ENCODE measurements at regions not wholly inside any gene's neighbourhood (a gene's known extent, or its start where the extent isn't known, plus 50 kb on each side); places are given as distances from the start of the nearest gene placed in this dataset.

GRCh38 chr4:81577392-81577791 is 105.7 kb upstream of the RASGEF1B start:
- no peak for DNase-seq

DNA sequence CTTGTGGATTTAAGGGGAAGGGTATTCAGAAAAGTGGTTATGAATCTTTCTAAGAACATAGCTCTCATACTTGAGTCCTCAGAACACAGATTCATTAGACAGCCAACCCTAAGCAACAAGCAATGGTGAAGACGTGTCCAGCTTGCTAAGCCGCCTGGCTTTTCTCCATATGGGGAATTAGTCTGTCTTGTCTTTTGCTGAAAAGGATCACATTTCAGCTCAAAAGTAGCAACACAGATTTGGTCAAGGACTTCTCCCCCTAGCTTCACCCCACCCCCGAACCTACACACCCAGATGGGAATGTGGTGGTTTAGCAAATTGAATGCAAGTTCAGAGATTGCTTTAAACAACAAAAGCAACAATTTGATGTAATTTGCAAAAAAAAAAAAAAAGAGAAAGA is 103.3 kb upstream of the RASGEF1B start:
- peak; percentile 50 to 76 for DNase-seq

DNA sequence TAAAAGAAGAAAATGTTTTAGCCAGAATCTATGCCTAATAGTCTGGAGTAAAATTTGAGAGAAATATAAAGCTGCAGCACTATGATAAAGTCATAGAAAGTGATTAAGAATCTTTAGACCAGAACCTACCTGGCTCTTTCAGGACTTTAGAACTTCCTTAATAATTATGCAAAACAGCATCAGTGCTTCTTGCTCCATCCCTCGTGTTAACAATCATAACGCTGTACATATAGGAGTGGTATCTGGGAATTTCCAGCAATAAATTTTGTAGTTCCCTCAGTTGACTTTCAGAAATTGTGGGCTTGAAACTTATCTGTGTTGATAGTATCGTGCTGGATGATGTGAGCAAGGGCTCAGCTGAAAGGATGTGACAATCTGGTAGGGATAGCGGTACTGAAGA is 102.1 kb upstream of the RASGEF1B start:
- no peak for DNase-seq

DNA sequence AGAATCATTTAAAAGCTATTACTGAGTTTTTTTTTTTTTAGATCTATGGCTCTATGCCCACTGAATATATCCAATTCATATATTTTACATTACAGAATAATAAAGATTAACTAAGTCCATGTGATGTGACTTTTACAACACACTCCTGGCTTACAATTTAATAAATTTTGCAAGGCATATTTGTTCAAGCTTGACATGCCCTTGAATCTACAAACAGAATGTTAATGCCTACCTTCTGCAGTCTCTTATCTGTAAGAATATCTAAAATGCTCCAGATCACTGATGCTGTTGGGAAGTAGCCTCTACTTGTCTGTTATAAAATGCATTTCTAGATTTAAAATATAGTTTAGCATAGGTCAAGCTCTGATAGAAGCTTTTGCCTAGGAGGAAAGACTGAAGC is 100.7 kb upstream of the RASGEF1B start:
- no peak for DNase-seq

DNA sequence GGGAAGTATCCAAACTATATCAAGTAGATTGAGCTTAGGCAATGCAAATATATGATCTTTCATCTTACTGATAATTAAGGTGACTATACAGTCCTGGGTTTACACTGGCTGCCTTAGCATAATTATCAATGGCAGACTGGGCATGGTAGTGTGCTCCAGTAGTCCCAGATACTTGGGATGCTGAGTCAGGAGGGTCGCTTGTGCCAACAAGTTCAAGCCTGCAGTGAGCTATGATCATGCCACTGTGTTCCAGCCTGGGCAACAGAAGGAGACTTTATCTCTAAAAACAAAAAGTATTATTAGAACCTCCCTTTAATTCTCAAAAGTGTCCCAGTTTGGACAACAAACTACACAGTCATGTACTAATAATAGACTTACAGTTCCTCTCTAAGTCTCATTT is 99.4 kb upstream of the RASGEF1B start:
- DNase-seq = no peak

GRCh38 chr4:81566161-81566591 is 94.5 kb upstream of the RASGEF1B start:
- no peak for DNase-seq

GRCh38 chr4:81565142-81565870 is 93.6 kb upstream of the RASGEF1B start:
- peak in 1 of 2 experiments; percentile 13 for DNase-seq

DNA sequence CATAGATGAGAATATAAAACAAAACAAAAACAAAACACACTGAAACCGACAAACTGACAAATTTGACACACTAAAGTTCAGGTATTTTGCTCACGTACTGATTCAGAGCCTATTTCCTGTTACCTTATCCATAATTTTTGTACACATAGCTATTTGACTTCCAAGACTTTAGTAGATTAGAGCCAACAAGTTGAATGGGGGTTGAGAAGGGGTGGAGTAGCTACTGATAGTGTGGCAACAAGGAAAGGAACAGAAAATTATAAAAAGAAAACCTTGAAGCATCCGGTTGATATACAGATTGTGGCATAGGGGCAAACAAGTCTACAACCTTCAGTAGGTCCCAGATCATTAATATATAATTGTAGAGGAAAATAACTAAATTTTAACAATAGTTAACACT is 92.3 kb upstream of the RASGEF1B start:
- no peak for DNase-seq

GRCh38 chr4:81562093-81562492 is 90.4 kb upstream of the RASGEF1B start:
- DNase-seq = no peak

- no peak for DNase-seq
These were observed 85.6 kb upstream of the RASGEF1B start for GRCh38 chr4:81557306-81557705.

DNA sequence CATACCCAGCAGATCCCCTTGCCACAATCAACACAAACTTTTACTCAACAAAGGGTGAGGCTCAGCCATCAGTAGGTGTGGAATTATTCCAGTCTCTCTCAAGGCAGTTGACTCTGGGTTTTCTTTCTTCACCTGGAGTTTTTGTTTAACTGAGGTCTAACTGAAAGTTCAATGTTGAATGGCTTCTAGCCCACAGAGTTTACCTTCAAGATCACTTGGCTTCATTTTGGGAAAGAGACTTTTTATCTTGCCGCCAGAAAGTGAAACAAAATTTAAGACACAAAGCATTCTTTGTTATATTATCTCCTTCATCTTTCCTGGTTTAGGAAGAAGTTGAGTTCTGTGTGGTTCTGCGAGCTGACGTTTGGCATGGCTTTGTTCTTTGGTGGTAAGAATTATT is 83.8 kb upstream of the RASGEF1B start:
- DNase-seq = no peak

DNA sequence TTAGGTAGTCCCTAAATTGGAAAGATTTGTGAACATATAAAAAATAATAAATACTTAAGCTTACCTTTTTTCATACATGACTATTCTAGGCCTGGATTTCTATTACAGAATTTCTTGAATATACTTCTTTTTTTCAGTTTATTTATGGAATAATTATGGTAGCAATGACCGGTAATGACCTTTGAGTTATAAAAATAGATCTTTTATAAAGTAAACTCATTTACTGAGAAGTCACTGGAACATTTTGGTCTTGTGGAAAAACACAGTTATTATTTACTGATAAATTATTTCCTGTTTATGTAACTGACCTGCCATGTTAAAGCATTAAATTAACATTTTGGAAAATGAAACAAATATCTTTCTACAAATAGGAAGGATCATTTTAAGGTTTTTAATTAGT is 80.4 kb upstream of the RASGEF1B start:
- no peak for DNase-seq

DNA sequence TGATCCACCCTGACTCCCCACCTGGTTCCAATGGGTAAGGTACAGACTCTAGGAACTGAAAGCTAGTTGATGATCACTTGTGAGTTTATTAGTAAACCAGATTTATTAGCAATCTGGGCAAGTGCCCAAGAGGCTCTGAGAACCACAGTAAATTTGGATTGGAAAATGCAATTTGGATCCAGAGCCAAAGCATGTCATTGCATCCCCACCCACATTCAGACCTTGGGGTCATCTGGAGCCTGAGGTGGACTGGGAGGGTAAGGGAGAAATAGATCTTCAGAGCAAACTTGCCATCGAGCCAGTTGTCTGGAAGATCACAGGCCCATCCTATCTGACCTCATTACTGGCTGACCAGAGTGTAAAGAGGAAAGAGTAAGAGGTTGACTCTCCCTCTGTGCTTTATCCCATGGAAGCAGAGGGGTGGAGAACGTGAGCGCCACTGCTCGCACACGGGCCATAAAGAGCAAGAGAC is 78.7 kb upstream of the RASGEF1B start:
- DNase-seq = no peak

DNA sequence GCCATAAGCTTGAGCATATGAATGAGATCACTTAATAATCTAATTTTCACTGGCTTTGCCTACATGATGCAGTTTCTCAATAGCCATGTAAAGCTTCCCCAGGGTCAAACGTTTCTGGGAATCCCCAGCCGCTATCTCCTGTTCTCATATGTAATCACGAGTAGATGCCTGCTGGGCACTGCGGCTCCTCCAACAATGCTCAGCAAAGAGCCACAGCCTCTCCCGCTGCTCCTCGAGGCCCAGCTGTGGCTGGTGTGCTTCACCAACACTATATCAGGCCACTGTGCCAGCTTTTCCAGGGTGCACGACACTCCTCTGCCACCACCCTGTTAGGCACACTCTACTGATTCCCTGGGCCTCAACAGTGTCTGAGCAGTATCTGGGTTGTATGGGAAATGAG is 78.3 kb upstream of the RASGEF1B start:
- no peak for DNase-seq

DNA sequence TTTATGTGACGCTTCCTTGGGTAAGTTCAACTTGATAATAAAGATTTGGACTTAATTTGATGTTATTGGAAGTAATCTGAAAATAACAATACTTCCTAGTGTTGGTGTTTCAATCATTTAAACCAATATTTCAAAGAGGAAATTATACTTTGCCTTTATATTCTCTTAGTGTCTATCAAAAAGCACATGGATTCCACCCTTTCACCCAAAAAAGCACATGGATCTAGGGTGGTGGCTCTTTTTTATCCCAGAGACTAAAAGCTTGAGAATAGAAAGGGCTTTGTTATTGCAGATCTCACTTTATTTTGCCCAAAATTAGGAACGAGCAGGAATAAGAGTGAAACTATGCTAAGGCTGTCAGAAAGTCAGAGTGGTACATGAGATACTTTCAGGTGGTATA is 75.1 kb upstream of the RASGEF1B start:
- DNase-seq = no peak

GRCh38 chr4:81541161-81541945 is 69.6 kb upstream of the RASGEF1B start:
- DNase-seq = peak in 1 of 2 experiments; percentile 59

GRCh38 chr4:81538716-81539427 is 67.2 kb upstream of the RASGEF1B start:
- no peak for DNase-seq

- DNase-seq = no peak
These were observed 59.7 kb upstream of the RASGEF1B start for GRCh38 chr4:81531410-81531809.

GRCh38 chr4:81528979-81529378 is 57.3 kb upstream of the RASGEF1B start:
- DNase-seq = no peak

DNA sequence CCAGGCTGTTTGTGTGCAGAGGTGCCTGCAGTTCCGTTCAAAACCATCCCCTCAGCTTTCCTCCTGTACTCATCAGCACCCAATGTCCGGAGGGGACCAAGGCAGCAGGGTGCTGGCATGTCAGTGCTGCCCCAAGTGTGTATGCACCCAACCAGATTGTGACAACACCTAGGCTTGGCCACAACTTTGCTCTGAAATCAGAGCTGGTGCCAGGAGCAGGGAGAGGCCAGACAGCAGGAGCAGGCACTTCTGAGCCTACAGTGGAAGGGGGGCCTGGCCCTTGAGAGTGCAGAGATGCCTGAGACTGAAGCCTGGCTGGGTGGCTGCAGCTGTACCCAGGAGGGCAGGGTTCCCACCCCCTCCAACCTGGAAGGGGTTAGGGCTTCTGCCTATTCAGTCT is 56.5 kb upstream of the RASGEF1B start:
- no peak for DNase-seq

GRCh38 chr4:81527709-81528108 is 56.0 kb upstream of the RASGEF1B start:
- no peak for DNase-seq

DNA sequence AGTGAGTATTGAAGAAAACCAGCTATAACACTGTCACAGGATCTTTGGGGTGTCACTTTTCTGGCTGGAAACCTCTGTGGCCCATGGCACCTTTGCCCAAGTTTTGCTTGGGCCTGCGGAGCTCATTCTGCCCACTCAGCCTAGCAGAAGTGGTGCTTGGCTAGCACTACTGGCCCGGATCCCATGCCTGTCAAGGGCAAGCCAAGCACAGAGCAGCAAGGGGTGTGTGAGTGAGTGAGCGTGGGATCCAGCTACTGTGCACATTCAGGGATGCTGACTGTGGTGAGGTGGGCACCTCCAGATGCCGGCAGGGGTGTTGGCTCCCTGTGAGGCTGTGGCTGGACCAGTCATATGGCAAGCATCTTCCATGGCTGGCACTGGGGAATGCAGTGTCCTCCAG is 55.4 kb upstream of the RASGEF1B start:
- DNase-seq = no peak

DNA sequence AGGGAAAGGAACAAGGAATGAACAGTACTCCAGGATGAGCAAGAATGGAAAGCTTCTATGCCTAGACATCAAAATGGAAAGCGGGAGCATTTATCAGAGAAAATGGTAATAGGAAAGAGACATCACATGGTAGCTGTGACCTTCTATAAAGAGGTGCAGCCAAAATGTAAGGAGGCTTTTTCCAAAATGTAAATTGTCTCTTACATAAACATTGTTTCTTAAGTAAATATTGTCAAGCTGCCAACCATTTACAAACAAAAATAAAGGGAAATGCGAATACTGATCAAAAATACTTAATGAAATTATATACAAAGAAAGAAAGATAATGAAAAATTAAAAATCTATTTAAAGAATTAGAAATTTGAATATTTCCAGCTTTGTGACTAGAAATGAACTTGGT is 55.0 kb upstream of the RASGEF1B start:
- DNase-seq = no peak
